Choroid plexus epithelial cell (primary cell): ENCODE measurements at regions not wholly inside any gene's neighbourhood (a gene's known extent, or its start where the extent isn't known, plus 50 kb on each side); places are given as distances from the start of the nearest gene placed in this dataset.

ENCODE experiments used
- DNase-seq: peaks from one replicate; pipeline ENCODE4 v3.0.0-alpha.2; 2010; ENCODE audit warnings: low read depth
- H3K4me3 ChIP-seq: 2 replicates; pipeline ENCODE4 v1.5.1; 2011; ENCODE audit warnings: low read depth, mild to moderate bottlenecking, control low read depth, low read length, moderate library complexity
- TF ChIP-seq, protein P1 (sequence below): conservative IDR thresholded peaks from 2 replicates; pipeline ENCODE4 v1.5.1; 2011; ENCODE audit warnings: low read depth, mild to moderate bottlenecking, control low read depth, inconsistent platforms, low read length, moderate library complexity

DNA sequence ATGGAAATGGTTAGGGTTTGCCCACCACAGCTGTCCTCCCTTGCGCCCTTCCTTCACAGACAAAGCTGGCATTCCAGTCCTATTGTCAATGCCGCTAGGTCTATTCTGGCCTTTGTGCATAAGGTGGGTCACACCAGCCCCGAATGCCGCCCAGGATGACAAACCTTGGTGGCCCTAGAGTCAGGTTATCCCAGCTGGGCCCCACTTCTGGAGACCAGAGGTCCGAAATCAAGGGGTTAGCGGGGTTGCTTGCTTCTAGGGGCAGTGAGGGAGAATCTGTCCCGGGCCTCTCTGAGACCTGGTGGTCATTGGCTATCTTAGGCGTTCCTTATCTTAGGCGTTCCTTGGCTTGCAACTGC, 472.1 kb downstream of the SOX9 start:
- no peak for DNase-seq
- TF ChIP-seq, protein P1, sequence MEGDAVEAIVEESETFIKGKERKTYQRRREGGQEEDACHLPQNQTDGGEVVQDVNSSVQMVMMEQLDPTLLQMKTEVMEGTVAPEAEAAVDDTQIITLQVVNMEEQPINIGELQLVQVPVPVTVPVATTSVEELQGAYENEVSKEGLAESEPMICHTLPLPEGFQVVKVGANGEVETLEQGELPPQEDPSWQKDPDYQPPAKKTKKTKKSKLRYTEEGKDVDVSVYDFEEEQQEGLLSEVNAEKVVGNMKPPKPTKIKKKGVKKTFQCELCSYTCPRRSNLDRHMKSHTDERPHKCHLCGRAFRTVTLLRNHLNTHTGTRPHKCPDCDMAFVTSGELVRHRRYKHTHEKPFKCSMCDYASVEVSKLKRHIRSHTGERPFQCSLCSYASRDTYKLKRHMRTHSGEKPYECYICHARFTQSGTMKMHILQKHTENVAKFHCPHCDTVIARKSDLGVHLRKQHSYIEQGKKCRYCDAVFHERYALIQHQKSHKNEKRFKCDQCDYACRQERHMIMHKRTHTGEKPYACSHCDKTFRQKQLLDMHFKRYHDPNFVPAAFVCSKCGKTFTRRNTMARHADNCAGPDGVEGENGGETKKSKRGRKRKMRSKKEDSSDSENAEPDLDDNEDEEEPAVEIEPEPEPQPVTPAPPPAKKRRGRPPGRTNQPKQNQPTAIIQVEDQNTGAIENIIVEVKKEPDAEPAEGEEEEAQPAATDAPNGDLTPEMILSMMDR, result no peak
- no peak overlapping the region for H3K4me3 ChIP-seq

DNA sequence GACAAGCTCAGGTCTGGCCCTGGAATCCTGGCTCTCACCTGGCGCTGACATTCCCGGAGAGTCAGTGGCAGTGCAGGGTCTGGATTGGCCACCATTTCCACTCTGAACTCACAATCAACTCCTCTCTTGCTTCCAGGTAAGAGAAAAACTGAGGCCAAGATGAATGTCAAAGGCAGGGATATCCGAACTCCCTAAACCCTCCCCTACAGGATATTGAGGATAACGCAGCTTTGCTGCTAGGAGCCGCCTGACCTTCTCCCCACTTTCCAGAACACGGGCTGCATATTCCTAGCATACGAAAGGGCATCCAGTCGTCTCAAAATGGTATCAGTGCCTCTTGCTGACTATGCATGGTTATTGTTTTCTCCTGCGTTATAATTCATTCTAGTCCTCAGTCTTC, 473.4 kb downstream of the SOX9 start:
- H3K4me3 ChIP-seq, result no peak overlapping the region
- no peak for DNase-seq
- TF ChIP-seq, protein P1, result no peak
